BLaER1 treated with 17β-estradiol and CSF1 and Interleukin-3, amounts not matched to agents 10 nM and 100 nM (cell line): ENCODE measurements at regions not wholly inside any gene's neighbourhood (a gene's known extent, or its start where the extent isn't known, plus 50 kb on each side); places are given as distances from the start of the nearest gene placed in this dataset.

Source experiments
- H3K27ac ChIP-seq, 11 experiments: shearing (Covaris generic); formaldehyde crosslinking; 2 replicates each; pipeline ENCODE4 v1.8.1; 2022
- H3K27me3 ChIP-seq, 11 experiments: shearing (Covaris generic); formaldehyde crosslinking; 2 replicates each; pipeline ENCODE4 v1.8.1; 2022
- H3K36me3 ChIP-seq, 11 experiments: shearing (Covaris generic); formaldehyde crosslinking; 2 replicates each; pipeline ENCODE4 v1.8.1; 2022
- H3K4me1 ChIP-seq, 10 experiments: shearing (Covaris generic); formaldehyde crosslinking; 2 replicates each; pipeline ENCODE4 v1.8.1; 2022
- H3K4me2 ChIP-seq, 11 experiments: shearing (Covaris generic); formaldehyde crosslinking; 2 replicates each; pipeline ENCODE4 v1.8.1; 2022
- H3K4me3 ChIP-seq, 10 experiments: shearing (Covaris generic); formaldehyde crosslinking; 2 replicates each; pipeline ENCODE4 v1.8.1; 2022
- H3K9ac ChIP-seq, 11 experiments: shearing (Covaris generic); formaldehyde crosslinking; 2 replicates each; pipeline ENCODE4 v1.8.1; 2022
- H3K9me3 ChIP-seq, 11 experiments: shearing (Covaris generic); formaldehyde crosslinking; replicated peaks in 1 of 11; 2 replicates each; pipeline ENCODE4 v1.8.1; 2022
- H4K20me1 ChIP-seq, 11 experiments: shearing (Covaris generic); formaldehyde crosslinking; 2 replicates each; pipeline ENCODE4 v1.8.1; 2022
- Cebpa-rat ChIP-seq, 11 experiments: shearing (Covaris generic); IDR thresholded peaks; 2 replicates each; pipeline ENCODE4 v1.8.1; 2022

DNA sequence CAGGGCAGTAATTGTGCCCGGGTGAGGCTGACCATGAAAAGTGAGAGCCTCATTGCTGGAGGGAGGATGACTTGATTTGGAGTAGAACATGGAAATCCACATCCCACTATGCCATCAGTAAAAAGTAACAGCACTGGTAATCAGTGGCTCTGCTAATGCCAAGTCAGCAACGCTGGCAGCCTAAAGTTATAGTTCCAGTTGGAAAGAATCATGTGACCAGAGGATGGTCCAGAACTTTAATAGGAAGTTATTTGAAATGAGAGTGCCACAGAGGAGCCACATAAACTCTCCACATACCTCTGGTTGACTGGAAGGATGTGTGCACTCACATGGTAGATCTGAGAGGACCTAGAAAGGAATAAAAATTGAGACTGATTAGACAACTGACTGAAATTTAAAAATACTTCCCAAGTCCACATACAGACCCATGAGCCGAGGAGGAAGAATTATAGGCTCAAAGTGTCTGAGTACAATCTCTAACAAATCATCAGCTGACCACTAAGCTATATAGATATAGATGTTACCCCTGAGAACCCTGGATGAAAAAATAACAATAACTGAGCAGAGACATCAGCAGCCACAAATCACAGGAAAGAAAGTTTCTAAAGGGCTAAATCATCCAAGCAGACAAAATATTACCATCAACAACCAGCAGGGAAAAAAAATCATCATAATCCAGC, 346.8 kb downstream of the STK39 start:
- H3K9ac ChIP-seq = no peak overlapping the region
- no peaks in the 10 kb centered on the region for H3K27me3 ChIP-seq
- TF ChIP-seq Cebpa-rat (IDR thresholded peaks at IDR 0.05) = no peak
- no peaks in the 10 kb centered on the region for H4K20me1 ChIP-seq
- H3K27ac ChIP-seq = no peak overlapping the region
- H3K9me3 ChIP-seq = peaks cover 0 to under 1% (median 0%) of the 10 kb centered on the region in 11 experiments; a peak in 1 of 22 replicates
- H3K4me3 ChIP-seq = no peak overlapping the region
- H3K4me1 ChIP-seq = no peaks in the 10 kb centered on the region
- H3K36me3 ChIP-seq = no peaks in the 10 kb centered on the region
- H3K4me2 ChIP-seq = no peak overlapping the region

DNA sequence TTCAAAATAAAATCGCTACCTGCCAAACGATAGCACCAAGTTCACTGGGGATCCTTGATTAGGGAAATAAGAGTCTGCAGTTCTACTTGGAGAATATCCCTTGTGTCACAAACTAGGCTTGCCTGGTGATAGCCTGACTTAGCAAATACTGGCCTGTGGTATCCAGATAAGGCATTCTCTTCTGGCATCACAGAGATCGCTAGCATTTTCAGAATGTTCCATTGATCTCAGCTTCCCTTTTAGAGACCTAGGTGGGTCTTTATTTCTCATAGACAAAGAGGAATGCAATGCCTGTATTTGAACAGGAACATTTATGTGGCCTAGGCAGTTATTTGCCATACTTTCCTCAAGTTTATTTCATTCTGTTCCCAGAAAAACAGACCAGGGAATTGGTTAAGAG, 349.1 kb downstream of the STK39 start:
- Histone ChIP-seq H3K4me1 (no peaks in the 10 kb centered on the region), H3K4me2 (no peak overlapping the region), H3K27me3 (no peaks in the 10 kb centered on the region), H3K9me3 (peaks cover 0 to 9% (median 0%) of the 10 kb centered on the region in 11 experiments; a peak in 3 of 22 replicates), H3K27ac (no peak overlapping the region), H3K4me3 (no peak overlapping the region), H4K20me1 (no peaks in the 10 kb centered on the region), H3K9ac (no peak overlapping the region), H3K36me3 (no peaks in the 10 kb centered on the region)
- no peak for TF ChIP-seq Cebpa-rat (IDR thresholded peaks at IDR 0.05)

DNA sequence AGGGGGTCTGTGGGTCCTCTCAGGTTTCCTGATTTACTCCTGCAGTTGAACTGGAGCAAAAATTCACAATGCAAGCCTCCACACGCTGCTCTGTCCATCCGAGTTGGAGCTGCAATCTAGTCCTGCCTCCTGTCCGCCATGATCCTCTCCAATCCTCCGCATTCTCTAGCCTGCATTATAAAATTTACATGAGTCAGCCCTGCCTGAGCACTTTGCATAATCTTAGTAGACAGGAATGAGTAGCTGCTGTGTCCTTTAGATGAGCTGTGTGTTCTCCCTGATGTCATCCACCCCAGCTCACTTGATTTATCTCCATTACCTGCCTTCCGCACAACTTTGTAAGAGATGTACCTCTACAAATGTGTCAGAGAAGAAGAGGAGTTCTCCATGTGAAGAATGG, 355.6 kb downstream of the STK39 start:
- Histone ChIP-seq H3K27ac (no peak overlapping the region), H3K9me3 (peaks cover 7 to 39% (median 15%) of the 10 kb centered on the region in 11 experiments; a peak in 18 of 22 replicates), H3K27me3 (no peaks in the 10 kb centered on the region), H3K4me3 (no peak overlapping the region), H3K4me1 (no peaks in the 10 kb centered on the region), H3K9ac (no peak overlapping the region), H3K4me2 (no peak overlapping the region), H4K20me1 (no peaks in the 10 kb centered on the region), H3K36me3 (no peaks in the 10 kb centered on the region)
- no peak for TF ChIP-seq Cebpa-rat (IDR thresholded peaks at IDR 0.05)

DNA sequence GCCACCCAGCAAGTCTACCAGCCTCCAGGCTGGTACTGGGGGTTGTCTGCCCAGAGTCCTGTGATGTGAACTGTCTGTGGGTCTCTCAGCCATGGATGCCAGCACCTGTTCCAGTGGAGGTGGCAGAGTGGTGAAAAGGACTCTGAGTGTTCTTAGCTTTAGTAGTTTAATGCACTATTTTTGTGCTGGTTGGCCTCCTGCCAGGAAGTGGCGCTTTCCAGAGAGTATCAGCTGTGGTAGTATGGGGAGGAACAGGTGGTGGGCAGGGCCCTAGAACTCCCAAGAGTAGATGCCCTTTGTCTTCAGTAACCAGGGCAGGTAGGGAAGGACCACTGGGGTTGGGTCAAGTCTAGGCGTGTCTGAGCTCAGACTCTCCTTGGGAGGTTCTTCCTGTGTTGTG, 356.7 kb downstream of the STK39 start:
- Histone ChIP-seq H3K36me3 (no peaks in the 10 kb centered on the region), H3K27ac (no peak overlapping the region), H3K4me3 (no peak overlapping the region), H3K4me2 (no peak overlapping the region), H3K9ac (no peak overlapping the region), H3K27me3 (no peaks in the 10 kb centered on the region), H3K9me3 (peaks cover 7 to 39% (median 15%) of the 10 kb centered on the region in 11 experiments; a peak in 18 of 22 replicates), H4K20me1 (no peaks in the 10 kb centered on the region), H3K4me1 (no peaks in the 10 kb centered on the region)
- TF ChIP-seq Cebpa-rat (IDR thresholded peaks at IDR 0.05) = no peak

DNA sequence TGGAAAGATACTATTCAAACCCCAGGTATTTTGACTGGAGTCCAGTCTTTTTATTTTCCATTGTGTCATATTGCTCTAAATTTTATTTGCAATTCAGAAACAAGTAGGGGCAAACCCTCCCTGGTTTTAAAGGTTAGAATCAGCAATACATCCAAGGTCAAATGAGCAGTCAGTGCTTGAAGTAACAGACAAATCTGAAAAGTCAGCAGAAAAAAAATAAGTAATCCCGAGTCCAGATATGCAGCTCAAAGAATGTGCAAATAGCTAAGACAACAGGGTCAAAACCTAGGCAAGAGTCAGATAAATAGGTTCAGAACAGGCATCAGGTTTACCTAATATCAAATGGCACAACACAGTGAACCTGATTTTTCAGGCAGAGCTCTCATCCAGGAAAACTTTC, 367.0 kb downstream of the STK39 start:
- no peak overlapping the region for H3K9ac ChIP-seq
- H3K4me2 ChIP-seq = no peak overlapping the region
- no peak overlapping the region for H3K27ac ChIP-seq
- no peaks in the 10 kb centered on the region for H3K9me3 ChIP-seq
- TF ChIP-seq Cebpa-rat (IDR thresholded peaks at IDR 0.05) = no peak
- no peaks in the 10 kb centered on the region for H3K4me1 ChIP-seq
- no peaks in the 10 kb centered on the region for H3K27me3 ChIP-seq
- H4K20me1 ChIP-seq = no peaks in the 10 kb centered on the region
- H3K4me3 ChIP-seq = no peak overlapping the region
- no peaks in the 10 kb centered on the region for H3K36me3 ChIP-seq

DNA sequence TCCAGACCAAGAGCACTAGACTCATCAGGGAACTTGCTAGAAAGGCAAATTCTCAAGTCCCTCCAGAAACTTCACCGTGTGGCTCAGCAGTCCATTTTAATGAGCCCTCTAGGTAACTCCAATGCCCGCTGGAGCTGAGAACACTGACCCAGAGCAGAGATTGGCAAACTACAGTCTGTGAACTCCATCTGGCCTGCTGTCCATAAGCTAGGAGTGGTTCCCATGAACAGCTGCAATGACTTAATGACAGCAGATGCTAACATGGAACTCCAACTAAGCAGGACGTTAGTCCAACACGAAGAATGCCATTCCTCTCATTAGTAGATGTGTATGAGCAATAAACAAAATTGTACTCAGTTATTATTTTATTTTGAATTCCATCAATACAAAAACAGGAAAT, 371.9 kb downstream of the STK39 start:
- Histone ChIP-seq H3K9me3 (0 out of 22 replicates have a peak, but pooled peaks cover 0 to 6% (median 0%) of the 10 kb centered on the region in 11 experiments), H3K9ac (no peak overlapping the region), H3K27me3 (no peaks in the 10 kb centered on the region), H3K27ac (no peak overlapping the region), H3K4me3 (no peak overlapping the region), H4K20me1 (no peaks in the 10 kb centered on the region), H3K36me3 (no peaks in the 10 kb centered on the region), H3K4me2 (no peak overlapping the region), H3K4me1 (no peaks in the 10 kb centered on the region)
- no peak for TF ChIP-seq Cebpa-rat (IDR thresholded peaks at IDR 0.05)

DNA sequence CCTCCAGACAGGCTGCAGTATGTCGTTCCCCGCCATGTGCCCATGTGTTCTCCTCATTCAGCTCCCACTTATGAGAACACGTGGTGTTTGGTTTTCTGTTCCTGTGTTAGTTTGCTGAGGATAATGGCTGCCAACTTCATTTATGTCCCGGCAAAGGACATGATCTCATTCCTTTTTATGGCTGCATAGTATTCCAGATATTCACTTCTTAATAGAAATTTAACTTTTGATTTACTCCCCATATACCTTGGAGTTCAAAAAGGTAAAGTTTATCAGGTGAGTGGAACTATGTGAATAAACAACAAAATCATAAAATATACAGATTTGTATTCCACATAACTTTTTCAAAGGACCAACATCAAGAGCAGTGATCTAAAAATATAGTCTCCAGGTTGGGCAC, 372.6 kb downstream of the STK39 start:
- 0 out of 22 replicates have a peak, but pooled peaks cover 0 to 6% (median 0%) of the 10 kb centered on the region in 11 experiments for H3K9me3 ChIP-seq
- H3K4me3 ChIP-seq = no peak overlapping the region
- H3K4me1 ChIP-seq = no peaks in the 10 kb centered on the region
- H3K36me3 ChIP-seq = no peaks in the 10 kb centered on the region
- no peak overlapping the region for H3K9ac ChIP-seq
- no peak for TF ChIP-seq Cebpa-rat (IDR thresholded peaks at IDR 0.05)
- H3K27ac ChIP-seq = no peak overlapping the region
- H3K4me2 ChIP-seq = no peak overlapping the region
- no peaks in the 10 kb centered on the region for H3K27me3 ChIP-seq
- H4K20me1 ChIP-seq = no peaks in the 10 kb centered on the region

DNA sequence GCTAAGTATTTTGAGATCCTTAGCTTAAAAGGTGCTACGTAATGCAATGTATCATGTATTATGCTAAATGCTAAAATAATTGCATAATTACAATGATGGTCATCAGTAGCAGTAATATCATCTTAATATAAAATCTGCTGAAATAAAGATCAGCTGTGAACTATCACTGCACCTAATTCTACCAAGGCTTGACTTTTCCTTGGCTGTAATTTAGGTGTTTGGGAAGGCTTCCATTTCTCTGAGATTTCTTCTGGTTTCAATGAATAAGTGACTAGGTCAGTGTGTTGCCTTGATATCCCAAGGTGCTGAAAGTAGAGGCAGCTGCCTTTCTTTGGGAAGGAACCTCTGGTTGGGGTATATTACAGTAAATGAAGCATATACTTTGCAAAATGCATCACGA, 376.1 kb downstream of the STK39 start:
- TF ChIP-seq Cebpa-rat (IDR thresholded peaks at IDR 0.05) = no peak
- Histone ChIP-seq H3K9ac (no peak overlapping the region), H3K36me3 (no peaks in the 10 kb centered on the region), H3K4me3 (no peak overlapping the region), H3K27ac (no peak overlapping the region), H3K4me2 (no peak overlapping the region), H3K27me3 (no peaks in the 10 kb centered on the region), H3K9me3 (0 out of 22 replicates have a peak, but pooled peaks cover 0 to 6% (median 0%) of the 10 kb centered on the region in 11 experiments), H3K4me1 (peaks cover 0 to 7% (median 0%) of the 10 kb centered on the region in 10 experiments; a peak in 2 of 20 replicates), H4K20me1 (no peaks in the 10 kb centered on the region)

DNA sequence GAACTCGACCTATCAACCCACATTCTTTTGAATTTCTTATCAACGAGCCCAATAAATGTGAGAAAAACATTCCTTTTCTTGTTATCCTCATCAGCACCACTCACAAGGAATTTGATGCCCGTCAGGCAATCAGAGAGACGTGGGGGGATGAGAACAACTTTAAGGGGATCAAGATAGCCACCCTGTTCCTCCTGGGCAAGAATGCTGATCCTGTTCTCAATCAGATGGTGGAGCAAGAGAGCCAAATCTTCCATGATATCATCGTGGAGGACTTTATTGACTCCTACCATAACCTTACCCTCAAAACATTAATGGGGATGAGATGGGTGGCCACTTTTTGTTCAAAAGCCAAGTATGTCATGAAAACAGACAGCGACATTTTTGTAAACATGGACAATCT, 378.2 kb downstream of the STK39 start:
- Histone ChIP-seq H3K4me3 (no peak overlapping the region), H3K27ac (no peak overlapping the region), H3K4me1 (peaks cover 0 to 7% (median 0%) of the 10 kb centered on the region in 10 experiments; a peak in 2 of 20 replicates), H3K27me3 (no peaks in the 10 kb centered on the region), H4K20me1 (no peaks in the 10 kb centered on the region), H3K9ac (no peak overlapping the region), H3K4me2 (no peak overlapping the region), H3K36me3 (no peaks in the 10 kb centered on the region), H3K9me3 (no peaks in the 10 kb centered on the region)
- TF ChIP-seq Cebpa-rat (IDR thresholded peaks at IDR 0.05) = no peak

DNA sequence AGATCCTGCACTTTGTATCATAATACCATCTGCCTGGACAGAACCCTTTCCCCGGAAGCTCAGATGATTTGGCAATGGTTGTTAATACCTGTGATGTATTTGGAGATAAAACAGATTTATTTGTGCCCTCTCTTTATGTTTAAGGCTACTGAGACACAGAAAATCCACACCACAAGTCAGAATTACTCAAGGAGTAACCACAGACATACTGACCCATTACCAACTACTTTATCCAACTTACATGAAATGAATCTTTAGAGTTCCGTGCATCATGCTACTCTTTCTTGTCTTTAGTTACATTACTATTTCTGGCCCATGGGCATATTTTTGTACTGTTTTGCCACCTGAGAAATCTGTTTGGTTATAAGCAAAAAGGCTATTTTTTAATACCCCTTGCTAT, 384.0 kb downstream of the STK39 start:
- H3K9me3 ChIP-seq = no peaks in the 10 kb centered on the region
- H3K27me3 ChIP-seq = no peaks in the 10 kb centered on the region
- TF ChIP-seq Cebpa-rat (IDR thresholded peaks at IDR 0.05) = no peak
- 0 out of 22 replicates have a peak overlapping the region, but pooled peaks of 1 of the 11 experiments have one; percentile 12 for H3K27ac ChIP-seq
- no peaks in the 10 kb centered on the region for H3K36me3 ChIP-seq
- H4K20me1 ChIP-seq = no peaks in the 10 kb centered on the region
- H3K4me2 ChIP-seq = peak overlapping the region in 8 of 11 experiments; percentile 27 to 41 (median 34); a peak in 12 of 22 replicates
- H3K4me1 ChIP-seq = peaks cover 0 to 19% (median 13%) of the 10 kb centered on the region in 10 experiments; a peak in 15 of 20 replicates
- no peak overlapping the region for H3K4me3 ChIP-seq
- no peak overlapping the region for H3K9ac ChIP-seq
